Stimulated activated naive CD4-positive, alpha-beta T cell treated with Interleukin-2 at 50 U/mL for 16 hours (primary cell): ENCODE measurements at regions not wholly inside any gene's neighbourhood (a gene's known extent, or its start where the extent isn't known, plus 50 kb on each side); places are given as distances from the start of the nearest gene placed in this dataset.
"Not testable (repeated sequence)": the region's sequence is repeated elsewhere in the genome, so short reads cannot be mapped to it uniquely, and the experiment has no call there.

Experiments used
- DNase-seq: peaks from one replicate; lab custom pipeline; 2025; lab: John Stamatoyannopoulos, UW

DNA sequence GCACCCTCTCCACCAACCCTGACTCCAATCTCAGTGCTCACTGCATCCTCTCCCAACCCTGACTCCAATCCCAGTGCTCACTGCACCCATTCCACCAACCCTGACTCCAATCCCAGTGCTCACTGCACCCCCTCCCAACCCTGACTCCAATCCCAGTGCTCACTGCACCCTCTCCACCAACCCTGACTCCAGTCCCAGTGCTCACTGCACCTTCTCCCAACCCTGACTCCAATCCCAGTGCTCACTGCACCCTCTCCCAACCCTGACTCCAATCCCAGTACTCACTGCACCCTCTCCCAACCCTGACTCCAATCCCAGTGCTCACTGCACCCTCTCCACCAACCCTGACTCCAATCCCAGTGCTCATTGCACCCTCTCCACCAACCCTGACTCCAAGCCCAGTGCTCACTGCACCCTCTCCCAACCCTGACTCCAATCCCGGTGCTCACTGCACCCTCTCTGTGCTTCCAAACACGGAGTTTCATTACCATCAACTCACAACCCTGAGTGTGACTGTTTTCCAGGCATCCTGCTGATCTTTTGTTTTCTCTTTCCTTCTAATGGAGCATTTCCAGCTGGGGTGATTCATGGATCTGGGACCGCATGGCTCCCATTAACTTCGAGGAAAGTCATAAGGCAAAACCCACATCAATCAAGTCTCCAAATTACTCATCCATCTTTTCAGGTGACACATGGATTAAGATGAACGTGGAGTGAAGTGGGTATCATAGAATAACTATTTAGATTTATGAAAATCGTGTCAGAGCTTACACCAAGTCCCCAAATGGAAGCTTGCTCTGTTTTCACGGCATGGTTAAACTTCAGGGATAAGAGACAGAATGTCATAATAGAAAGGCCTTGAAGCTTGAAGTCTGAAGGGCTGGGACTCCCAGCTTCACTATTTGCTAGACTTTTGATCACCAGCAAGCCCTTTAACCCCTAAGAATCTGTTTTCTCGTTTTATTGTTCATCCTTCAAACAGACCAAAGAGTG is 135.3 kb upstream of the ZNF618 start:
- DNase-seq, result not testable (repeated sequence)

DNA sequence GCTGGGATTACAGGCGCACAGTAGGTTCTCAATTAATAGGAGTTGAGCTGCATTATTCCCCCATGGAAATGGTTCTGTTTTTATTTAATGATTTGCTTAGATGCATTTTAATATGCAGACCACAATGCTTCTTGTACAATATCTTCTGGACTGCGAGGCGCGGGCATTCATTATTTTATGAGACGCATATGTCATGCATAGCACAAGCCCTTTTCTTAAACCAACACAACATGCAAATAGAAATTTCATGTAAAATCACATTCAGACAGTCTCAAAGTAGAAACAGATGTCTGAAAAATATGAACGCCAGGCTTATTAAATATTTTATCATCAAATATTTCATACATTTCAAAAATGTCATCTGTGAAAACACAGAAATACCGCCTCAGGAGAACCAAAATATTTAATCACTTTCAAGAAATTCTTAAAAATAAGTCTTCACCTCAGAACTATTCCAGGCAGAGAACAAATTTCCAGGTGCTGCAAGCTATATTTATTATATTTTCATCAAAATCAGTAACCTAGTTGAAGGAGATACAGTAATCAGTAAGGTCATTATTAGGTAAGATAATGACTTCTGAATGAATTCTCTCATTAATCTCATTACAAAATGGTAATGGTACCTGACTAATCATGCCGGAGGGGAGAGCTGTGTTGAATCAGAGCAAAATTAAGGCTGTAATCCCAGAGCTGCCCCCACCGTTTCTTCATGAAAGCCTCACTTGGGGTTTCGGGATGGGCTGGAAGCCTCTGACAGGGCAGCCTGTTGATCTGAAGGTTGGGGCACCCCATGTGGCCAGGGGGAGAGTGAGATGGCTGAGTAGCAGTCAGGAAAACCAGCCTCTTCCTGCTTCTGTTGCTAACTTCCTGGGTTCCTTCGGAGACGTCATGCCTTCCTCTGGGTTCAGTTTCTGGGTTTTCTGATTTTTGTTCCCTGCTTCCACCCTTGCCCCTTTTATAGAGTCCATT is 133.9 kb upstream of the ZNF618 start:
- no peak for DNase-seq

DNA sequence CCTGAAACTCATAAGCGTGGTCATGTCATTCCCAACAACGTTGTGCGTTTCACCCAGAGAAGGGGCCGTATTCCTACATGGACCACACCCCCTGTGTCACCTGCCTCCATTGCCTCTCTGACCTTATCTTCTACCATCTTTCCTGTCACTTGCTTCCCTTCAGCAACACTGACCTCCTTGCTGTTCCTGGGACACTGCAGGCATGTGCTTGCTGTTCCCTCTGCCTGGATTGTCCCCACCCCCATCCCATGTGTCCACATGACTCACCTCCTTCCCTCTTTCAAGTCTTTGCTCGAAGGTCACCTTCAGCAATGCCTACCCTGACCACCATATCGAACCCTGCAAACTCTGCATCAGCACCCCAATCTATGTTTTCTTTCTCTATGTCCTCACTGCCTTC is 133.2 kb upstream of the ZNF618 start:
- no peak for DNase-seq

DNA sequence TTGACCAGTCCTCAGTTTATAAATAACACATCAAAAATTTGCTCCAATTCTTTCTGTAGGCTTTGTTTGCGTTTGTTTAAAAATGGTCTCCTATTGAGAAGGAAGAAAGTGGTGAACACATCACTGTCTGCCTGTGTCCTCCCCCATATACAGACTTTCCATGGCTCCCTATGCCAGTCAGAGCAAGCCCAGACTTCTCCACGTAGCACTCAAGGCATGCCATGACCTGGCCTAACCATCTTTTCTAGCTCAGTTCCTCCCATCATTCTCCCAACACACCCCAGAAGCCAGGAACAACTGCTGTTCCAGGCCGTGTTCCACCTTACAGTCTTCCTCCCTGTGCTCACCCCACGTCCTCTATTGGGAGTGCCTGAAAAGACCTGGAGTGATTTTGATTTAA is 129.6 kb upstream of the ZNF618 start:
- DNase-seq, result no peak

DNA sequence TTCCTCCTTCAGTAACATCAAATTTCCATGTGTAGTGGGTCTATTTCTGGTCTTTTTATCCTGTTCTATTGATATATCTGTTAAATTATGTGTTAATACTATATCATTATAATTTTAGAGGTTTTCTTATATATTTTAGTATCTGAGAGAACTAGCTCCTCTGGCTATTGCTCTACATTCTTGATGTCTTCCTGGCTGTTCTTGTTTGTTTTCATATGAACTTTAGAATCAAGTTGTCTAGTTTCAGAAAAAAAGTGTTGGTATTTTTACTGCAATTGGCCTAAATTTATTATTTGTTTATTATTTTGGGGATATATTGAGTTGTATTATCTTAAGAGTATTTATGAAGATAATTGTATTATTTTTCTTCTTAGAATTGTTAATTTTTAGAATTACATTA is 128.0 kb upstream of the ZNF618 start:
- DNase-seq, result no peak

DNA sequence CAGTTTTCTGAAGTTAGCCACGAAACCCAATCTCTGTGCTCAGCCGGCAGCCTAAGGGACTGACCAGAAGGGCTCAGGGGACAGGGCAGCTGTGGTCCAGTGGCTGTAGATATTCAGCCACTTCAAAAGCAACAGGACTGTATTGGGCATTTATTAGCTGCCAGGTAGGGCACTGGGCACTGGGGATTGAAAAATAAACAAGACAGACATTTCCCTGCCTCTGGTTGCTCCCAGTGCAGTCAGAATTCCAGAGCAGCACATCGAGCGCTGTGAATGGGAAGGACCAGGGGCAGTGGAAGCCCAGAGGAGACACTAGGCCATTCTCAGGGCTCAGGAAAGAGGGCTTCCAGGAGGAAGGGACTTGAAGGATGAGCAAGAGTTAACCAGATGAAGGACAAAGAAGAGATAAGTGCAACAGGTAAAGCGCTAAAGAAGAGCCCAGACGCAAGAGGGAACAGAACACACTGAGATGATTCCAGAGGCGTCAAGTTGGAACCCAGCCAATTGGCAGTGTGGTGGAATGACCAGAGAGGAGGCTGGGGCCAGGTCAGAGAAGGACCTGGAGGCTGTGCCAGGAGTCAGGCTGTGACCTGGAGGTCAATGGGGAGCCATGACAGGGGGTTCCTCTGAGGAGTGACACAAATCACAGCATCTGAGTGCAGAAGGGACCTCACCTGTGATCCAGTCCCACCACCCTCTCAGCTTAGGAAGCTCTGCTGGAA is 122.5 kb upstream of the ZNF618 start:
- DNase-seq, result no peak

DNA sequence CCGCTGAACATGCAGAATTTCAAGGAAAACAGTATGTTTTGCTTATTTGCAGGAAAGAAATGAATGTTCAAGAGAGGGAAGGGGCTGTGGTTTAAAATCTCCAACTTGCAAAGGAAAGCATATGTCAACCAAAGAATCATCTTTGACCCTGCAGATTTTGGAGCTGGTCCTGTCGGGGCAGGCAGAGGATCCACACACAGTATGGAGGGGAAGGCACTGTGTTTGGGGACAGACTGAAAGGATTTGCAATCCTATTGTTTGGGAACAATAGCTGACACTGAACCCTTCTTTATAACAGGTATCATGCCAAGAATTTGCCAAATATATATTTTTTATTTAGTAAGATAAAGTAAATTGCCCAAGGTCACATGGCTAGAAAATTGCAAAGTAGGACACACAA is 121.4 kb upstream of the ZNF618 start:
- DNase-seq, result no peak

DNA sequence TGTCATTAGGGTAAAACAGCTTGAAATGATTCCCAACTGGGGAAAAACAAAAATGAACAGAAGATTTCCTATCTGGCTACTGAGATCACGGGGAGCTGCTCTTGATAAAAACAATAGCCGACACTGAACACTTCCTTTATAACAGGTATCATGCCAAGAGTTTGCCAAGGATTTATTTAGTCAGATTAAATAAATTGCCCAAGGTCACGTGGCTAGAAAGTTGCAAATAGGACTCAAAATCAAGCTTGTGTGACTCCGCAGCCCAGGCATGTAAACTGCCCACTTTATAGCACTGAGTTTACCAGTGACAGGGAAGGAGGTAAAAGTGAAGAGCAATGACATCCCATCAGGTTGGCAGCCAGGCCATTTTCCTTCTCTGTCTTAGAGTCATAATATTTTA is 120.7 kb upstream of the ZNF618 start:
- no peak for DNase-seq

DNA sequence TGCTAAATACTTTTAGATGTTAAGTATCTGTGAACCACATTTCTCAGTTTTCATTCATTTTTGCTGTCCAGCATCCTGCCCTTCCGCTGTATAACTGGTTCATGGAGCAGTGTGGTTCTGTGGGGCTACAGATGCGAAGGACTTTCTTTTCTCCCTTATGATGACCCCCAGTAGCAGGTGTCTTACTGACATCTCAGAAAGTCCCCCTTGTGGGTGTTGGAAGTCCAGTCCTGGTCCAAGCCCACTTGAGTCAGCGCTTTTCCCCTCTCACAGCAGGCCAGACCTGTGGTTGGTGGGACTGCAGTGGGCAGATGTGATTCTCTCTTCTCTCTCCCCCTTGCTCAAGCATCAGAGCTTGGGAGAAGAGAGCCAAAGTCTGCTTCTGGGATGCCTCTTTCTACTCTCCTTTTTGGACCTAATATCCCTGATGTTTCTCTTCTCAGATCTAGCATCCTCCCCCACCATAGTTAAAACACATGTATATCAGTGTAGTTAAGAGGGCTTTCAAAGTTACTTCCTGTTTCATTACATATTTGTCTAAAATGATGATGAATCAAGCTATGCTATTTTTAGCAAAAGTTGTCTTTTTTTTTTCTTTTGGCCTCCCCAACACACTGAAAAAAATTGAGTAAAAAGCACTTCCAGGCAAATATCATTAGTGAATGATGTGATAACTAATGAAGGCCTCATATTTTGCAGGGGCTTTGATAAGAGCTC is 119.5 kb upstream of the ZNF618 start:
- no peak for DNase-seq

DNA sequence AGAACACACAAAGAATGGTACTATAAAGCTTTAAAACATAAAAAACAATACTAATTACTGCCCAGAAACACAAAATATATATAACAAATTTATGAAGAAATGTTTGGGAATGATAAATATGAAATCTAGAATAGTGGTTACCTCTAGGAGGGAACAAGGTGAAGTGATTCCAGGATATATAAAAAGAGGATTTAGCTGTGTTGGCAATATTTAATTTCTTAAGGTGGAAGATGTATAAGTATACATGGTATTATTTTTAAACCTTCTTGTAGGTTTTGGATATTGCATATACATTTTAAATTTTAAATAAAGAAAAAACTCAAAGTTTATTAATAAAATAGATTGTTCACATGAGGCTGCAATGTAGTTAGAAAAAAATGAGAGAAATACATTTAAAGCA is 112.7 kb upstream of the ZNF618 start:
- no peak for DNase-seq

DNA sequence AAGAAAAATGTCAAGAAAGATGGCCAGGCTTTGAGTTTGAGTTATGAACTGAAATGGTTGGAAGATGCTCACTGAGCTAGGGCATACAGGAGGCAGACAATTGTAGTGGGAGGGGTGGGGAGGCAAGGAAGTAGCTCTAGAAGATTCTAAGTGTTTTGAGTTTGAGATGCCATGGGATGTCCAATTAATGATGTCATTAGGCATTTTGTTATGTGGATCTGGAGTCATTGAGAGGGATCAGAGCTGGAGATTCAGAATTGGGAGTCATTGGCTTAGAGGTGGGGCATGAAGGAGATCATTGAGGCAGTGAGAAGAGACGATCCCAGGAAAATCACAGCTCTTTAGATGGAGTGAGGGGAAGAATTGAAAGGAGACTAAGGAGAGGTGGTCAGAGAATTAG is 111.5 kb upstream of the ZNF618 start:
- no peak for DNase-seq

DNA sequence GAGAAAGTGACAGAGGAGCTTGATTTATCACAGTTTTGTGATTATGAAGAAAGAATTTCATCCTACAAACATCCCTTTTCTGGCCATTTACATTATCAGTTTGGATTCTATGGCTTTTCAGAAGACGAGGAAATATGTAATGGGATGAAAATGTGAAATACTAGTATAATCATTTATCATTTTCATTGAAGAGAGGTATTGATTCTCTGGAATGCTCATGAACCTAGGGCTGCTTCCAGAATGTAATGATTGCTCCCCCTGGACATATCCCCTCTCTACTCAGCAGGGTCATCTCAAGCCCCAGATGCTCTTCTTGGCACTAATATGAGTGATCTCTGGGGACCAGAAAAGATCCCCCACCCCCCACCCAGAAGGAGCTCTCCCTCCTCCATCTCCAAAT is 106.7 kb upstream of the ZNF618 start:
- DNase-seq, result no peak

DNA sequence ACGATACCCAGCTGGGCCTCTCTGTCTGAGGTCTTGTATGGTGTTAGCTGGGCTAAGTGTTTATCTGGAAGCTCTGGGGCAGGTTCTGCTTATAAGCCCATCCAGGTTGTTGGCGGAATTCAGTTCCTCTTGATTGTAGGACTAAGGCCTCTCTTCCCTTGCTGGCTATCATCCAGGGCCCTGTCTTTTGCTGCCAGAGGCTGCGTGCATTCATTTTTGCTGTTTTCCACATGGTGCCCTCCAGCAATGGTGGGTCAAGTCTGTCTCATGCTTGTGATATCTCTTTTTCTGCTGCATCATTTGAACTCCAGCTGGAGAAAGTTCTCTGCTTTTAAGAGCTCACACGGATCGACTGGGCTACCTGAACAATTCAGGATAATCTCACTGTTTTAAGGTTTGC is 105.7 kb upstream of the ZNF618 start:
- no peak for DNase-seq

DNA sequence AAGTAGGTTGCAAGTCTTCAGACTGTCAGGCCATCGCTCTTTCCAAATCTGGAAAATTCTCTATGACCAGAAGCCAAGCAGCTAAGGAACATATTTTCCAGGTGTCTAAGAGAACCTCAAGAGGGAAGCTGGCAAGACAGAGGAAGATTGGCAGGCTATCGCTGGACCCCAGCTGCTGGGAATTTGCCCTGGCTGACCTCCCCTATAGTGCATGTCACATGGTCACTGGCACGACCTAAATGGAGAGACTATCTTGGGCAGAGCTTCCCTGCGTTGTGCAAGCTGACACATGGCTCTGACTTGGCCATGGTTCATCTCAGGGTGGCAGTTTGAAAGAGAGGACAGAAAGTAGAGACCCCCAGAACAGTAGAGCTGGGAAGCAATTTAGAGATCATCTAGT is 104.9 kb upstream of the ZNF618 start:
- DNase-seq, result no peak

DNA sequence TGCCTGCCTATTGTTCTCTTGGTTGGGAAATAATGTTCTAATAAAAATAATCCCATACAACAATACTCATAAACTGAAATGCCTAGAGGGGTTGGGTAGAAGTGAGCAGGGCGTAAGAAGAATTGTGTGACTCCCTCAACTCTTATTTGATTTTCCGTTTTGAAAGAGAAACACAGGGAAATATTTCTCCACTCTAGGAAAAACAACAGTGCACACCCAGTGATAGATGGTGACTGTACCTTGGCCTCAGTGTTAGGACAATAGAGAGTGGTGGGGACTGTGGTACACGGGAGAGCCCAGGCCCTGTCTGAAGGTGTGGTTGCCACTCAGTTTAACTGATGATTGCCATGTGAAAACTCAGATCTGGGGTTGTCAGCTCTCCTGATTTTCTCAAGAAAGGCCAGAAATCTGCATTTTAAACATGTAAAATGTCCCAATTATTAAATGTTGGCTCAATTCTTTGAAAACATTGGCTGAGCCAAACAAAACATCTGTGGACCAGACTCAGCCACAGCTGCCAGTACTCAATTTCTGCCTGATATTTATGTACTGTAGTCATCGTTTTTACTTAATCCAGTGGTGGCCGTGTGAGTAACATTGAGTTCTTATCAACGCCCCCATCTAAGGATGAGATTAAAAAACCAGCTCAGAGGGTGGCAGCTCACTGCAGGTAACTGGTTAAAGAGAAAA is 103.8 kb upstream of the ZNF618 start:
- no peak for DNase-seq

DNA sequence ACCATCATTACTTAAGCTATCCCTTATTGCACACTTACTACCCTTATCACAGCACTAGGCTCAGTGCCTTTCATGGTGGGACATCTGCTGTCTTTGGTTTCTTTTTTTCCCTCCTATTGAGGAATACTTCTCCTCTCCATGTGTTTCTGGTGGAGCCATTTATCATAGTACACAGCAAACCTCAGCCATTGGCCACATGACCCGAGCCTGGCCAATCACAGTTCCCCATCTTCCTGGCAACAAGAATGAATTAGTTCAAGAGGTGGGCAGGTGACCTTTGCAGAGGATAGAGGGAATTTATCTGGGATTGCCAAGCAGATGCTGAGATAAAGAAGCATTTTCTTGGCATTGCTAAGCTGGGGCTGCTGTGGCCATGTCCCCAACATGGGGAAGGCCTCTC is 101.1 kb upstream of the ZNF618 start:
- no peak for DNase-seq

DNA sequence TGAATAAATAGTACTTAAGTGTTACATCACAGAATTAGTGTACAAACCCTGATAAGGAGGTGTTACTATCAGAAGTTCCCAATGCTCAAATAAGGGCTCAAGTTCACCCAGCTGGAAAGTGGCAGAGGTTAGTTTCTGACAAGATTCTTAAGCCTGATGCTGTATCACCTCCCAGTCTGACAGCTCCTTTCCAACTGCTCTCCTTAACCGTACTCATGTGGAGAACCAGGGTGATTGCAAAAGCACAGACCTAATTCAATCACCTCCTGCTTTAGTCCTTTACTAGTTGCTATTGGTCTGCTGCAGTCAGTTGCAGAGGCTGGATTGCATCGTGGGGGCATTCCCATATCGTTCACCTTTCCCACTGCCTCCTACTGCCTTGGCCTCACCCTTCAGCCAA is 100.4 kb upstream of the ZNF618 start:
- no peak for DNase-seq

DNA sequence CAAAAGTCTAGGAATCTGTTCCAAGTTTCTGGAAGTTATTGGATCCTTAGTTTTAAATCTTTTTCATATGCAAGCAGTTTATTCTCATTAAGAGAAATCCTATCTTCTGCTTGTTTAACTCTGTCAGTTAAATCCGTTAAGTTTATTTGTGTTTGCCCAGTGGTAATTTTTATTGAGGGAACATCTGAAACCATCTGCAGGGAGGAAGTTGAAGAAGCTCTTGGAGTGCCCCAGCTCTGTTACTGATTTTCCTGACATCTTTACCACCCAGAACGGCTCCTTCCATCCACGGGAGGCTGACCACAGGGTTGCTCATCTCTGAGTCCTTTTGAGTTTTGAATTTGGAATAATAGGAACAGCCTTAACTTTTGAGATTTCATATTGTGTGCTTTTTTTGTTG is 99.9 kb upstream of the ZNF618 start:
- no peak for DNase-seq

DNA sequence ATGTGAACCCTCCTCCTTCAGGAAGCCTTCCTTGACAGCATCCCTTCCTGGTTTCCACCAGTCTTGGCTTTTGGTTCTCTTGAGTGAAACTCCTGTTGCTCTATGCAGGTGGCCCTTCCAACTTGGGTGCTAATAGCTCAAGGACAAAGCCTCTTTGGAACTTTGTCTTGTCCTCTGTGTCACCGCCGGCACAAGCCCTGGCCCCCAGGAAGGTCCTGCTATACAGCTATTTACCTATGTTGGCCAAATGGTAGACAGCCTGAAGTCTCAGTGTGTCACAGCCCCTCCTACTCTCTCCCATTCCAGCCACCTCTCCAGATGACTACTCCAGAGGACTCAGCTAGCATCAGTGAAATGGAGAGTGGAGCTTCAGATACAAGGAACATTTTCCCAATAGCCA is 94.7 kb upstream of the ZNF618 start:
- no peak for DNase-seq

DNA sequence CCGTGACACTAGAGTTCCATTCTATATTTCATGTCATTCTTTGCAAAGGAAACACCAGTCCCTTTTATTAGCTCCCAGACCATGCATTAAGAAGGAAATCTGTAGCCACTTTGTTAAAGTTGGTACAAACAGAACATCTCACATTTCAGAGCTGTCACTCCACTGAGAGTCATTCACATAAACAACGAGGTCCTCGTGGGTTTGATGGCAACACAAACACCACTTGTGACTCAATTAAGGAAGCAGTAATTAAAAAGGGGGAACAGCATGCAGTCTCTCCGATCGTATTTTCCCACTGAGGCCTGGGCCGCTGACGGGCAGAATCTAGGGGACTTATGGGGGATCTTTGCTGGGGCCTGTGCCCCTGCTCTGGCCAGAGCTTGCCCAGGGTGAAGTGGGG is 94.2 kb upstream of the ZNF618 start:
- DNase-seq, result no peak

DNA sequence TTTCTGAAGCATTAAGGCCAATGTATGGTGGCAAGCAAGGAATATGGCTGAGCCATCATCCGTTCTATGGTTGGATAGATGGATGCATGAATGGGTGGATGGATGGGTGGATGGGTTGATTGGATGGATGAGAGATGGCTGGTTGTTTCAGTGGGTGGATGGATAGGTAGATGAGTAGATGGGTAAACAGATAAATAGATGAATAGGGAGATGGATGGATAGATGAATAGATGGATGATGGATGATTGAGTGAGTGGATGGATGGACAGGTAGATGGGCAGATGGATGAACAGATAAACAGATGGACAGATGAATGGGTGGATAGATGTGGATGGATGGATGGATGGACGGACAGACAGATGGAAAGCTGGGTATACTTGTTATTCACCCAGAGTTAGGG is 92.6 kb upstream of the ZNF618 start:
- DNase-seq, result no peak
